Right atrium auricular region (tissue), 2 donors: ENCODE measurements at regions not wholly inside any gene's neighbourhood (a gene's known extent, or its start where the extent isn't known, plus 50 kb on each side); places are given as distances from the start of the nearest gene placed in this dataset.

Experiments
- DNase-seq: peaks from one replicate; pipeline ENCODE4 v3.0.0-alpha.2; 2019; ENCODE audit warnings: low spot score
- H3K27ac ChIP-seq, 2 donors: fragments of 200-600 bp; sonication (generic); 1 replicate in 1 of 2; 2 replicates in 1 of 2; pipeline ENCODE4 v1.5.1; 2016 to 2019
- H3K27me3 ChIP-seq, 2 donors: fragments of 200-600 bp; sonication (generic); one replicate each; pipeline versions ENCODE4 v1.5.1 to v1.6.0; 2017 to 2019
- H3K36me3 ChIP-seq: fragments of 200-600 bp; sonication (generic); one replicate; pipeline ENCODE4 v1.5.1; 2016
- H3K4me1 ChIP-seq, 2 donors: fragments of 200-600 bp; sonication (generic); one replicate each; pipeline versions ENCODE4 v1.5.1 to v1.6.0; 2017 to 2019
- H3K4me3 ChIP-seq, 2 donors: fragments of 200-600 bp; sonication (generic); 1 replicate in 1 of 2; 2 replicates in 1 of 2; pipeline ENCODE4 v1.5.1; 2017 to 2019; ENCODE audit warnings: mild to moderate bottlenecking in 1 of 2, moderate library complexity in 1 of 2
- H3K9me3 ChIP-seq, 2 donors: fragments of 200-600 bp; sonication (generic); one replicate each; pipeline ENCODE4 v1.5.1; 2019
- TF ChIP-seq, protein P1 (sequence below), 2 donors: fragments of 200-600 bp; sonication (generic); IDR thresholded peaks; one replicate each; pipeline ENCODE4 v1.5.1; 2019; ENCODE audit warnings: antibody characterized with exemption in 2 of 2

DNA sequence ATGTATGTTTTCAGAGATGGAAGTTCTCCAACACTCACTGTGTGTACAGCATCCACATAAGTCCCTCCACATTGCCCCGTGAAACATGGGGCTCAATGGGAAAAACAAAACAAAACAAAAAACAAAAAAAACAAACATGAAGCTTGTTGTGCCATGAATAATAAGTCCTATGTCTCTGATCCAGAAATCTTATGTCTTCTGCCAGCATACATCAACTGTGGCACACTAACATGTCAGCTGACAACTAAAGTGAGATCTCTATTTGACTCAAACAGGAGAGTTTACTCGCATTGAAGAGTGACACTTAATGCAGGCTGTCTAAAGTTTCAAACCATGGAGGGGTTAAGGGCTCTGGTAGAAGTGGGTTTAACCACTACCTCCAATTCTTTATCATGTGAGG is 180.2 kb upstream of the ROBO1 start:
- Histone ChIP-seq H3K27me3 (no peaks in the 10 kb centered on the region), H3K27ac (no peak overlapping the region), H3K9me3 (no peaks in the 10 kb centered on the region), H3K36me3 (no peaks in the 10 kb centered on the region), H3K4me3 (no peak overlapping the region), H3K4me1 (no peaks in the 10 kb centered on the region)
- no peak for DNase-seq
- TF ChIP-seq, protein P1, sequence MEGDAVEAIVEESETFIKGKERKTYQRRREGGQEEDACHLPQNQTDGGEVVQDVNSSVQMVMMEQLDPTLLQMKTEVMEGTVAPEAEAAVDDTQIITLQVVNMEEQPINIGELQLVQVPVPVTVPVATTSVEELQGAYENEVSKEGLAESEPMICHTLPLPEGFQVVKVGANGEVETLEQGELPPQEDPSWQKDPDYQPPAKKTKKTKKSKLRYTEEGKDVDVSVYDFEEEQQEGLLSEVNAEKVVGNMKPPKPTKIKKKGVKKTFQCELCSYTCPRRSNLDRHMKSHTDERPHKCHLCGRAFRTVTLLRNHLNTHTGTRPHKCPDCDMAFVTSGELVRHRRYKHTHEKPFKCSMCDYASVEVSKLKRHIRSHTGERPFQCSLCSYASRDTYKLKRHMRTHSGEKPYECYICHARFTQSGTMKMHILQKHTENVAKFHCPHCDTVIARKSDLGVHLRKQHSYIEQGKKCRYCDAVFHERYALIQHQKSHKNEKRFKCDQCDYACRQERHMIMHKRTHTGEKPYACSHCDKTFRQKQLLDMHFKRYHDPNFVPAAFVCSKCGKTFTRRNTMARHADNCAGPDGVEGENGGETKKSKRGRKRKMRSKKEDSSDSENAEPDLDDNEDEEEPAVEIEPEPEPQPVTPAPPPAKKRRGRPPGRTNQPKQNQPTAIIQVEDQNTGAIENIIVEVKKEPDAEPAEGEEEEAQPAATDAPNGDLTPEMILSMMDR (IDR thresholded peaks at IDR 0.05) = no peak

DNA sequence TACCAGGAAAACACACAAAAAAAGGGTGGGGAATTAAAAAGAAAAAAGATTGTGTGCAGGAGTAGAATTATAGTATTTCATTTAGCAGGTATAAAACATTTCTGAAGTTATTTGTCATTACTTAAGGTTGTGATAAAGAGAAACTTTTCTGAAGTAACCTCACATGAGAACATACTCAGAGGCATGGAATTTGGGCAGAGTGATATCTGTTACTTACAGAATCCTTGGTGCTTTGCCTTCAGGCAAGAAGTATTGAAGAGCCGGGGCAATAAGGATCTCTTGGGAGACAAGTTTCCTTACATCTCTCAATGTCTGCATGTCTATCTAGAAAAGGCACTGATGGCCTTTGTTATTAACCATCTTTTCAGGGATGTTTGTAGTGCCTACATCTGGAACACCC is 179.7 kb upstream of the ROBO1 start:
- no peaks in the 10 kb centered on the region for H3K9me3 ChIP-seq
- H3K36me3 ChIP-seq = no peaks in the 10 kb centered on the region
- TF ChIP-seq, protein P1 (IDR thresholded peaks at IDR 0.05) = no peak
- DNase-seq = no peak
- no peaks in the 10 kb centered on the region for H3K27me3 ChIP-seq
- no peak overlapping the region for H3K27ac ChIP-seq
- H3K4me1 ChIP-seq = no peaks in the 10 kb centered on the region
- H3K4me3 ChIP-seq = no peak overlapping the region

DNA sequence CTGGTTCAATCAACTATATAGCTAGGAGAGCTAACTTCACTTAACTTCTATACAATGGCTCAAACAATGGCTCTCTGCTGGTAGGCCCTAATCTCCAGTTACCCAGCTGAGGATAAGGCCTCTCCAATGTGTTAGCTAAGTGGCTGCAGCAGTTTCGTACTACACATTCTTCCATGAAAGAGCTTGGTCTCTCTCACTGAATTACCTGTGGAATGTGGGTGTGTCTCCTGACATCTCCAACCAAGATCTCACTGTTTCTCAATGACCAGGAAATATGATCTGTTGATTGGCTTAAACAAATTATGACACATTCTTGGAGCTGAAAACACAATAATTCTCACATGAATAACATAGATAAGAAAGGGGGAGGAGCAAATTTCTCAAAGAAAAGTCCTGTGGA is 169.8 kb upstream of the ROBO1 start:
- no peak overlapping the region for H3K27ac ChIP-seq
- no peak overlapping the region for H3K4me3 ChIP-seq
- DNase-seq = no peak
- H3K36me3 ChIP-seq = no peaks in the 10 kb centered on the region
- TF ChIP-seq, protein P1 (IDR thresholded peaks at IDR 0.05) = no peak
- H3K4me1 ChIP-seq = no peaks in the 10 kb centered on the region
- no peaks in the 10 kb centered on the region for H3K9me3 ChIP-seq
- no peaks in the 10 kb centered on the region for H3K27me3 ChIP-seq

DNA sequence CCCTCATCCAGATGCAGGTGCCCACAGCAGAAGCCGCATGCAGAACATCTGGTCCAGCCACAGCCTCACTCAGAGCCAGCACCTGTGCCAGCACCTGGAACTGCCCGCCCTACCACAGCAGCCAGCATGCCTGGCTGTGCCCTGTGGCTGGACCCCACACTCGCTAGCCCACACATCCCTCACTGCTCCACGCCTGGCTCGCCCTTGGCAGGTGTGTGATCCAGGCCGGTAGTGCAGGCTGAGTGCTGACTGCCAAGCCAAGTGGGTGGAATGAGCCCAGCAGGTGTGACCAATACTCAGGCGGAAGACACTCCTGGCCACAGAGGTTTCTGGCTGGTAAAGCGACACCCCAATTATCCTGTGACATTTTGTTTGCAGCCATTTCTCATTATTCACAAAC is 162.4 kb upstream of the ROBO1 start:
- H3K4me1 ChIP-seq = no peaks in the 10 kb centered on the region
- TF ChIP-seq, protein P1 (IDR thresholded peaks at IDR 0.05) = no peak
- H3K27me3 ChIP-seq = no peaks in the 10 kb centered on the region
- no peak for DNase-seq
- H3K4me3 ChIP-seq = no peak overlapping the region
- no peaks in the 10 kb centered on the region for H3K9me3 ChIP-seq
- H3K27ac ChIP-seq = no peak overlapping the region
- no peaks in the 10 kb centered on the region for H3K36me3 ChIP-seq

DNA sequence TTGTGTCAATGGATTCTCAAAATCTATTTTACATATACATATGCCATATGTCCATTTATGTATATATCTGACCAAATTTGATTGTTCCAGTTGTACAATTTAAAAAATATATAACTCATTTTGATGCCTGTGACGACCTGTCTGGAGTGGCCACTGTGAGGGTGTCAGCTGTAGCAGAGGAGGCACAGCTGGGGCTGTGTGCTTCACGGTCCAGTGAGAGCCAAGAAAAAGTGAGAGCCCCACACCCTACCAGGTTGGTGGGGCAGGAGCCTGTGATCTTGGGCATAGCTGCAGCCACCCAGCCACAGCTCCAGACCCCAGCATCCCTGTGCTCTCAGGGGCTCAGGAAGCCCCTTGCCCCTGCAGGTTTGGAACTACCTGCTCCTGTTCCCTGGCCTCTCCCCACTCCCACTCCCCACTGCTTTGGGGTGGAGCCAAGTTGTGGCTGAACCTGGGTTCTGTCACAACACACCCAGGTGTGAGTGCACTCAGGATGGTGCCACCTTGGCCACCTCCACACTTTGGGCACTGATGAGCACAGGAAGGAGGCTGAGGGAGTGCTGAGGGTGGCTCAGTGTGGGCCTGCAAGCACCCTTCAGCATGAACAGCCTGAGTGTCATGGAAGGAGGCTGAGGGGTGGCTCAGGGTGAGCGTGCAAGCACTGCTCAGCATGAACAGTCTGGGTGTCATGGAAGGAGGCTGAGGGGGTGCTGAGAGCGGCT is 161.1 kb upstream of the ROBO1 start:
- Histone ChIP-seq H3K9me3 (no peaks in the 10 kb centered on the region), H3K36me3 (no peaks in the 10 kb centered on the region), H3K27me3 (no peaks in the 10 kb centered on the region), H3K4me3 (no peak overlapping the region), H3K27ac (no peak overlapping the region), H3K4me1 (no peaks in the 10 kb centered on the region)
- TF ChIP-seq, protein P1 (IDR thresholded peaks at IDR 0.05) = no peak
- no peak for DNase-seq

DNA sequence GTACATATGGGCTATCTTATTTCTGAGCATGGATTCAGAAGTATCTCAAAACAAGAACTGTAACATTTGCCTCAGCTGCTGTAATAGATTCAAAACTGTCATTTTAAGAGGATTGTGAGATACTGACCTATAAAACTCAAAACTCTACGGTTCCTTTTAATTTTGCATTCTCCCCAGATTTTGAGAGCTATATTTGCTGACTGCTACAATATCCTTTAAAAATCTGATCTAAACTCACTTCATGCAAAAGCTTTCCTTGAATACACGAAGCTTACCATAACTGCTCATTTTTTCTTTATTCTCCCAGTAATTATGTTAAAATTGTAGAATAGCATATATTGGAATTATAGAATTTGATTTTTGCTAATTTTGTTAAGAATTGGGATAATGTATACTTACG is 158.7 kb upstream of the ROBO1 start:
- Histone ChIP-seq H3K27ac (no peak overlapping the region), H3K27me3 (no peaks in the 10 kb centered on the region), H3K36me3 (no peaks in the 10 kb centered on the region), H3K4me1 (no peaks in the 10 kb centered on the region), H3K9me3 (no peaks in the 10 kb centered on the region), H3K4me3 (no peak overlapping the region)
- TF ChIP-seq, protein P1 (IDR thresholded peaks at IDR 0.05) = no peak
- DNase-seq = no peak
